Mesendoderm (in vitro differentiated cells): ENCODE measurements at regions not wholly inside any gene's neighbourhood (a gene's known extent, or its start where the extent isn't known, plus 50 kb on each side); places are given as distances from the start of the nearest gene placed in this dataset.
A peak's percentile ranks its signal among the peaks of the same experiment; 100 is the strongest.
"Not testable (repeated sequence)": the region's sequence is repeated elsewhere in the genome, so short reads cannot be mapped to it uniquely, and the experiment has no call there.

Experiments used
- DNase-seq: peaks from one replicate; pipeline ENCODE4 v3.0.0; 2013
- H2AK5ac ChIP-seq: 2 replicates; pipeline ENCODE4 v1.6.1; 2013; ENCODE audit warnings: low read length, inconsistent platforms
- H2BK120ac ChIP-seq: 2 replicates; pipeline ENCODE4 v1.6.1; 2013; ENCODE audit warnings: low read depth, mild to moderate bottlenecking, low read length, moderate library complexity, mixed read lengths
- H2BK15ac ChIP-seq: replicated peaks from 2 replicates; pipeline ENCODE4 v1.6.1; 2013; ENCODE audit warnings: low read depth, mild to moderate bottlenecking, moderate library complexity
- H2BK5ac ChIP-seq: 2 replicates; pipeline ENCODE4 v1.6.1; 2013; ENCODE audit warnings: low read length, inconsistent platforms
- H3K18ac ChIP-seq: 2 replicates; pipeline ENCODE4 v1.6.1; 2013; ENCODE audit warnings: mild to moderate bottlenecking, low read length, mixed read lengths
- H3K23ac ChIP-seq: one replicate; pipeline ENCODE4 v1.6.1; 2013; ENCODE audit warnings: low read length
- H3K27ac ChIP-seq: 2 replicates; pipeline ENCODE4 v1.5.1; 2013; ENCODE audit warnings: low read depth, mild to moderate bottlenecking, inconsistent platforms, low read length, moderate library complexity
- H3K27me3 ChIP-seq: 2 replicates; pipeline ENCODE4 v1.6.1; 2013; ENCODE audit warnings: low read length, control low read depth, mild to moderate bottlenecking, inconsistent platforms; ENCODE audit not compliant: insufficient read depth, poor library complexity
- H3K36me3 ChIP-seq: 2 replicates; pipeline ENCODE4 v1.6.1; 2013; ENCODE audit warnings: low read length, inconsistent platforms; ENCODE audit not compliant: control insufficient read depth, insufficient read depth
- H3K4ac ChIP-seq: one replicate; pipeline ENCODE4 v1.6.1; 2013; ENCODE audit warnings: low read depth, mild to moderate bottlenecking, low read length, moderate library complexity
- H3K4me1 ChIP-seq: 2 replicates; pipeline ENCODE4 v1.6.1; 2013; ENCODE audit warnings: low read depth, low read length, inconsistent platforms; ENCODE audit not compliant: control insufficient read depth
- H3K4me2 ChIP-seq: 2 replicates; pipeline ENCODE4 v1.6.1; 2013; ENCODE audit warnings: low read length
- H3K4me3 ChIP-seq: 2 replicates; pipeline ENCODE4 v1.5.1; 2013; ENCODE audit warnings: mild to moderate bottlenecking, low read length
- H3K56ac ChIP-seq: one replicate; pipeline ENCODE4 v1.6.1; 2013; ENCODE audit warnings: low read length
- H3K79me1 ChIP-seq: 2 replicates; pipeline ENCODE4 v1.6.1; 2013; ENCODE audit warnings: low read length, inconsistent platforms
- H3K79me2 ChIP-seq: 2 replicates; pipeline ENCODE4 v1.6.1; 2013; ENCODE audit warnings: mild to moderate bottlenecking, low read length; ENCODE audit not compliant: control insufficient read depth, insufficient read depth
- H3K9ac ChIP-seq: 2 replicates; pipeline ENCODE4 v1.6.1; 2013; ENCODE audit warnings: low read length, inconsistent platforms
- H4K5ac ChIP-seq: one replicate; pipeline ENCODE4 v1.6.1; 2013; ENCODE audit warnings: low read length
- H4K8ac ChIP-seq: one replicate; pipeline ENCODE4 v1.6.1; 2013; ENCODE audit warnings: low read depth, mild to moderate bottlenecking, control low read depth, low read length, moderate library complexity
- WGBS: extraction: QIAGEN DNeasy Blood & Tissue Kit; methylation state at CpG from one replicate; pipeline ENCODE4 v1.1.7; 2013; ENCODE audit warnings: low lambda C conversion rate, missing lambda C conversion rate; ENCODE audit not compliant: insufficient coverage; ENCODE audit errors: extremely low coverage; 5-methylcytosine and 5-hydroxymethylcytosine counted together

GRCh38 chr20:7171911-7172310 is 404.4 kb downstream of the BMP2 start:
- Histone ChIP-seq H3K27ac (no peak overlapping the region), H3K56ac (no peak overlapping the region), H3K36me3 (no peaks in the 10 kb centered on the region), H3K4me1 (no peaks in the 10 kb centered on the region), H3K4ac (no peak overlapping the region), H2BK15ac (no peak overlapping the region), H3K9ac (no peak overlapping the region), H3K4me3 (no peak overlapping the region), H3K79me1 (no peaks in the 10 kb centered on the region), H3K27me3 (no peaks in the 10 kb centered on the region), H3K79me2 (no peaks in the 10 kb centered on the region), H2AK5ac (no peak overlapping the region), H4K5ac (no peak overlapping the region), H3K23ac (no peak overlapping the region), H4K8ac (no peak overlapping the region), H2BK5ac (no peak overlapping the region), H2BK120ac (no peak overlapping the region), H3K4me2 (no peak overlapping the region), H3K18ac (no peak overlapping the region)
- peak; percentile 37 for DNase-seq
- no CpG with 5 or more reads among the region's 1 CpG for WGBS

- no CpG with 5 or more reads among the region's 2 CpGs for WGBS
- no peak overlapping the region for H2BK5ac ChIP-seq
- no peaks in the 10 kb centered on the region for H3K4me1 ChIP-seq
- no peak overlapping the region for H3K4ac ChIP-seq
- H4K8ac ChIP-seq: no peak overlapping the region
- no peak overlapping the region for H3K27ac ChIP-seq
- H2BK15ac ChIP-seq: no peak overlapping the region
- no peak overlapping the region for H3K9ac ChIP-seq
- no peak overlapping the region for H3K4me2 ChIP-seq
- H4K5ac ChIP-seq: no peak overlapping the region
- H3K23ac ChIP-seq: no peak overlapping the region
- H3K27me3 ChIP-seq: no peaks in the 10 kb centered on the region
- H2BK120ac ChIP-seq: no peak overlapping the region
- no peak overlapping the region for H2AK5ac ChIP-seq
- H3K36me3 ChIP-seq: no peaks in the 10 kb centered on the region
- H3K4me3 ChIP-seq: no peak overlapping the region
- no peaks in the 10 kb centered on the region for H3K79me2 ChIP-seq
- no peaks in the 10 kb centered on the region for H3K79me1 ChIP-seq
- H3K18ac ChIP-seq: no peak overlapping the region
- H3K56ac ChIP-seq: no peak overlapping the region
- no peak for DNase-seq
Measured at GRCh38 chr20:7174554-7174953, 407.1 kb downstream of the BMP2 start.

- not testable (repeated sequence) for H3K23ac ChIP-seq, H4K8ac ChIP-seq, H3K4me3 ChIP-seq, H3K9ac ChIP-seq, H3K36me3 ChIP-seq, H3K79me1 ChIP-seq, H3K4me2 ChIP-seq, H3K27me3 ChIP-seq, H3K27ac ChIP-seq, H3K4ac ChIP-seq, H2BK5ac ChIP-seq, H3K18ac ChIP-seq, H2BK120ac ChIP-seq, H3K79me2 ChIP-seq, H3K4me1 ChIP-seq, H3K56ac ChIP-seq, H2AK5ac ChIP-seq, DNase-seq, H2BK15ac ChIP-seq, H4K5ac ChIP-seq
- no CpG with 5 or more reads among the region's 1 CpG for WGBS
Measured at GRCh38 chr20:7175827-7176226, 408.3 kb downstream of the BMP2 start.

GRCh38 chr20:7178004-7178403 is 410.5 kb downstream of the BMP2 start:
- no peak overlapping the region for H3K27ac ChIP-seq
- no peak overlapping the region for H2BK15ac ChIP-seq
- H3K4me3 ChIP-seq: no peak overlapping the region
- H3K79me2 ChIP-seq: no peaks in the 10 kb centered on the region
- H3K79me1 ChIP-seq: no peaks in the 10 kb centered on the region
- H3K36me3 ChIP-seq: no peaks in the 10 kb centered on the region
- no peak overlapping the region for H3K23ac ChIP-seq
- DNase-seq: no peak
- H3K4me1 ChIP-seq: no peaks in the 10 kb centered on the region
- H3K4me2 ChIP-seq: no peak overlapping the region
- H4K8ac ChIP-seq: no peak overlapping the region
- no peak overlapping the region for H3K4ac ChIP-seq
- no CpG with 5 or more reads among the region's 2 CpGs for WGBS
- H2AK5ac ChIP-seq: no peak overlapping the region
- H4K5ac ChIP-seq: no peak overlapping the region
- no peak overlapping the region for H2BK120ac ChIP-seq
- no peak overlapping the region for H2BK5ac ChIP-seq
- H3K27me3 ChIP-seq: no peaks in the 10 kb centered on the region
- no peak overlapping the region for H3K56ac ChIP-seq
- H3K18ac ChIP-seq: no peak overlapping the region
- no peak overlapping the region for H3K9ac ChIP-seq

GRCh38 chr20:7180256-7181045 is 413.0 kb downstream of the BMP2 start:
- no peak overlapping the region for H4K5ac ChIP-seq
- H3K56ac ChIP-seq: no peak overlapping the region
- H3K27me3 ChIP-seq: no peaks in the 10 kb centered on the region
- no peak overlapping the region for H2AK5ac ChIP-seq
- no peak for DNase-seq
- H3K4ac ChIP-seq: no peak overlapping the region
- WGBS: no CpG with 5 or more reads among the region's 4 CpGs
- H4K8ac ChIP-seq: no peak overlapping the region
- no peaks in the 10 kb centered on the region for H3K36me3 ChIP-seq
- H3K27ac ChIP-seq: no peak overlapping the region
- H2BK5ac ChIP-seq: no peak overlapping the region
- H3K79me2 ChIP-seq: no peaks in the 10 kb centered on the region
- no peak overlapping the region for H3K23ac ChIP-seq
- H3K79me1 ChIP-seq: no peaks in the 10 kb centered on the region
- no peak overlapping the region for H2BK120ac ChIP-seq
- H3K4me2 ChIP-seq: no peak overlapping the region
- no peak overlapping the region for H3K4me3 ChIP-seq
- H3K18ac ChIP-seq: no peak overlapping the region
- H3K4me1 ChIP-seq: no peaks in the 10 kb centered on the region
- H3K9ac ChIP-seq: no peak overlapping the region
- no peak overlapping the region for H2BK15ac ChIP-seq

GRCh38 chr20:7189231-7189630 is 421.7 kb downstream of the BMP2 start:
- Histone ChIP-seq H3K27ac (no peak overlapping the region), H4K8ac (no peak overlapping the region), H3K18ac (no peak overlapping the region), H2BK15ac (no peak overlapping the region), H3K4me1 (no peaks in the 10 kb centered on the region), H3K36me3 (no peaks in the 10 kb centered on the region), H2BK5ac (no peak overlapping the region), H3K79me2 (no peaks in the 10 kb centered on the region), H3K4me3 (no peak overlapping the region), H3K4me2 (no peak overlapping the region), H3K9ac (no peak overlapping the region), H3K23ac (no peak overlapping the region), H3K27me3 (no peaks in the 10 kb centered on the region), H4K5ac (no peak overlapping the region), H2AK5ac (no peak overlapping the region), H3K4ac (no peak overlapping the region), H3K56ac (no peak overlapping the region), H2BK120ac (no peak overlapping the region), H3K79me1 (no peaks in the 10 kb centered on the region)
- no peak for DNase-seq
- no CpG with 5 or more reads among the region's 2 CpGs for WGBS
